Heart left ventricle (tissue), 16 donors: ENCODE measurements at regions not wholly inside any gene's neighbourhood (a gene's known extent, or its start where the extent isn't known, plus 50 kb on each side); places are given as distances from the start of the nearest gene placed in this dataset.

Experiments
- ATAC-seq, 4 donors: fragments of 200-7000 bp; cut with Tn5 transposase; one replicate each; pipeline ENCODE4 v1.9.1; 2020 to 2022; ENCODE audit warnings: moderate library complexity in 4 of 4, mild to moderate bottlenecking in 3 of 4, moderate number of reproducible peaks in 1 of 4
- DNase-seq, 5 donors: peaks; one replicate each; pipeline ENCODE4 v3.0.0-alpha.2; 2020
- H3K27ac ChIP-seq, 12 donors: fragments of 200-600 bp; sonication (generic) in 4 of 12; one replicate each; pipeline versions ENCODE4 v1.5.0 to v1.8.0; 2016 to 2022; ENCODE audit warnings: mild to moderate bottlenecking in 2 of 12
- H3K27me3 ChIP-seq, 9 donors: fragments of 200-600 bp; sonication (generic) in 2 of 9; one replicate each; pipeline versions ENCODE4 v1.5.1 to v1.8.0; 2016 to 2022; ENCODE audit warnings: mild to moderate bottlenecking in 3 of 9
- H3K36me3 ChIP-seq, 9 donors: fragments of 200-600 bp; sonication (generic) in 2 of 9; one replicate each; pipeline versions ENCODE4 v1.5.0 to v1.8.0; 2018 to 2022; ENCODE audit warnings: mild to moderate bottlenecking in 2 of 9
- H3K4me1 ChIP-seq, 12 donors: fragments of 200-600 bp; sonication (generic) in 4 of 12; one replicate each; pipeline versions ENCODE4 v1.5.0 to v1.8.0; 2016 to 2022; ENCODE audit warnings: mild to moderate bottlenecking in 3 of 12
- H3K4me3 ChIP-seq, 12 donors: fragments of 200-600 bp; sonication (generic) in 4 of 12; one replicate each; pipeline versions ENCODE4 v1.5.0 to v1.8.0; 2017 to 2022; ENCODE audit warnings: mild to moderate bottlenecking in 9 of 12, moderate library complexity in 4 of 12
- H3K9me3 ChIP-seq, 12 donors: fragments of 200-600 bp; sonication (generic) in 4 of 12; one replicate each; pipeline versions ENCODE4 v1.5.0 to v1.8.0; 2016 to 2022; ENCODE audit warnings: mild to moderate bottlenecking in 1 of 12
- POLR2A ChIP-seq, 2 donors: fragments of 450-650 bp; IDR thresholded peaks; one replicate each; pipeline ENCODE4 v1.6.1; 2017; ENCODE audit warnings: antibody characterized with exemption in 2 of 2, mild to moderate bottlenecking in 2 of 2, moderate library complexity in 2 of 2
- WGBS, 4 donors: extraction: QIAGEN DNeasy Blood & Tissue Kit in 2 of 4; methylation state at CpG; one replicate each; pipeline versions ENCODE4 v1.1.5 to v1.1.7; 2013 to 2018; 5-methylcytosine and 5-hydroxymethylcytosine counted together
- intact Hi-C, 10 donors: fragments of 100-400 bp; cut with DNase I; formaldehyde crosslinking; loops; one replicate each; pipeline versions ENCODE4 v1.11.1 to v1.14.2; 2022
- TF ChIP-seq, protein P1 (sequence below), 12 donors: fragments of 200-600 bp; sonication (generic) in 4 of 12; IDR thresholded peaks; one replicate each; pipeline versions ENCODE4 v1.5.0 to v1.8.0; 2018 to 2022; ENCODE audit warnings: antibody characterized with exemption in 12 of 12, mild to moderate bottlenecking in 5 of 12
- donor health status: ischemic (EF 13 %, LVEDD 7.1; RV severe dilation, severe dysfunction).
- donor health status: healthy with polysubstance abuse.
- donor health status: DM: no; HTN: yes; CAD: no.
- donor health status: DM: no; HTN: no; CAD: no.
- donor health status: ischemic (EF 25% LVEDD 6.9; RV normal size, moderate dysfunction).
- donor health status: ischemic (EF 25% LVEDD 5.7; RV mildly dilated, moderate dysfunction).
- donor health status: healthy.
- donor health status: DM: yes; HTN: yes; CAD: no.
- donor health status: ischemic (EF 35%, LVEDD 5.7; RV mildly dilated, moderate dysfunction).
- donor health status: nonischemic (EF 11% LVEDD 7.7; RV severe dilation, severe dysfunction).
- donor health status: DM: yes; HTN: yes; CAD: no.
- donor health status: PGD.
- donor health status: ischemic (EF 29% LVEDD 5.4; RV normal size, mild dysfunction).
- donor health status: nonischemic (EF 23%, LVEDD 6.1; RV moderate dilation, normal function).

DNA sequence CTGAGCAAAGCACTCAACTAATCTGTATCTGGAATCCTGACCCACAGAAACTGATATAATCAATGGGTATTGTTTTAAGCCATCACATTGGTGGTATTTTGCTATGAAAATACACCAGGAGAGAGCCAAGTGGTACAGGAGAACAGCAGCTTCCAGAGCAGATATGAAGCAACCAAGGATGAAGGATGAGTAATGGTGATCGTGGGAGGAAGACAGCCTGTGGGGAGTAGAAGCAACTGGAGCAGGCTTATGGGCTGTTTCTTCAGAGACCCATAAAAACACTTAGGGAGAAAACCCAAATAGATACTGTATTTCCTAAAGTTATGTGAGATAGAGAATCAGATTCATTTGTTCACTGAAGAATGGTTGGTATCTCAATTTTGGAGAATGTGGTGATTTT is 330.8 kb downstream of the NUP35 start:
- DNase-seq (no peak), ATAC-seq (no peak)
- TF ChIP-seq POLR2A (IDR thresholded peaks at IDR 0.05) = no peak
- TF ChIP-seq, protein P1, sequence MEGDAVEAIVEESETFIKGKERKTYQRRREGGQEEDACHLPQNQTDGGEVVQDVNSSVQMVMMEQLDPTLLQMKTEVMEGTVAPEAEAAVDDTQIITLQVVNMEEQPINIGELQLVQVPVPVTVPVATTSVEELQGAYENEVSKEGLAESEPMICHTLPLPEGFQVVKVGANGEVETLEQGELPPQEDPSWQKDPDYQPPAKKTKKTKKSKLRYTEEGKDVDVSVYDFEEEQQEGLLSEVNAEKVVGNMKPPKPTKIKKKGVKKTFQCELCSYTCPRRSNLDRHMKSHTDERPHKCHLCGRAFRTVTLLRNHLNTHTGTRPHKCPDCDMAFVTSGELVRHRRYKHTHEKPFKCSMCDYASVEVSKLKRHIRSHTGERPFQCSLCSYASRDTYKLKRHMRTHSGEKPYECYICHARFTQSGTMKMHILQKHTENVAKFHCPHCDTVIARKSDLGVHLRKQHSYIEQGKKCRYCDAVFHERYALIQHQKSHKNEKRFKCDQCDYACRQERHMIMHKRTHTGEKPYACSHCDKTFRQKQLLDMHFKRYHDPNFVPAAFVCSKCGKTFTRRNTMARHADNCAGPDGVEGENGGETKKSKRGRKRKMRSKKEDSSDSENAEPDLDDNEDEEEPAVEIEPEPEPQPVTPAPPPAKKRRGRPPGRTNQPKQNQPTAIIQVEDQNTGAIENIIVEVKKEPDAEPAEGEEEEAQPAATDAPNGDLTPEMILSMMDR (IDR thresholded peaks at IDR 0.05) = no peak
- Histone ChIP-seq H3K27me3 (no peaks in the 10 kb centered on the region), H3K4me3 (no peak overlapping the region), H3K27ac (no peak overlapping the region), H3K4me1 (peaks cover 0 to 9% (median 0%) of the 10 kb centered on the region in 12 donors), H3K36me3 (no peaks in the 10 kb centered on the region), H3K9me3 (no peaks in the 10 kb centered on the region)
- 60 to 89% (median 73%) methylated on average over 1 of the region's 1 CpG for WGBS, 4 donors
- intact Hi-C loops = no loop called here

DNA sequence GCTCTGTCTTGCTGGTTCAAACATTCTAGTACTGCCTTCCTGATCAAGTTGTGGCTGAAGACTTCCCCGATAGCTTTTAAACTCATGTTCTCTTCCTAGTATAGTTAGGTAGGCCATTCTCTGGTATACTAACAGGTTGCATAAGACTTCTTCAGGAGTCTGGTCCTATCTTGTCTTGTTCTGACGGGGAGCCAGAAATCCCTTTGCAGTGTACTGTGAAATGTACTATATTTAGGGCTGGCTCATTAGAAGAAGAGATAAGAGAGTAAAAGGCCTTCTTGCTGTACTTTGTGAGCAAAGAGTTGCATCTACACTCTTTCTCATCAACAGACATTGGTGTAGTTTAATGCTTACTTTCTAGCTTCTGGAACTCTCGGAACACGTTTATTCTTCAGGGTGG is 331.9 kb downstream of the NUP35 start:
- peak; percentile 47 to 93 (median 86) for ATAC-seq

GRCh38 chr2:183458460-183458859 is 334.2 kb downstream of the NUP35 start:
- H3K27me3 ChIP-seq = no peaks in the 10 kb centered on the region
- ATAC-seq (no peak), DNase-seq (no peak)
- H3K9me3 ChIP-seq = peaks cover 0 to 5% (median 0%) of the 10 kb centered on the region in 12 donors
- no peaks in the 10 kb centered on the region for H3K36me3 ChIP-seq
- H3K27ac ChIP-seq = no peak overlapping the region
- WGBS, 4 donors = 68 to 82% (median 74%) methylated on average over 3 of the region's 3 CpGs
- H3K4me3 ChIP-seq = no peak overlapping the region
- peaks cover 0 to 9% (median 0%) of the 10 kb centered on the region in 12 donors for H3K4me1 ChIP-seq
- intact Hi-C loops = no loop called here
- TF ChIP-seq POLR2A (IDR thresholded peaks at IDR 0.05) = no peak
- TF ChIP-seq, protein P1 (IDR thresholded peaks at IDR 0.05) = no peak

More for the DNA sequence above, 331.9 kb downstream of the NUP35 start:
- Histone ChIP-seq H3K9me3 (no peaks in the 10 kb centered on the region), H3K4me3 (no peak overlapping the region), H3K27ac (no peak overlapping the region), H3K36me3 (no peaks in the 10 kb centered on the region), H3K4me1 (peaks cover 0 to 9% (median 0%) of the 10 kb centered on the region in 12 donors), H3K27me3 (no peaks in the 10 kb centered on the region)
- WGBS, 4 donors = 60 to 67% (median 64%) methylated on average over 4 of the region's 4 CpGs
- TF ChIP-seq, protein P1 (IDR thresholded peaks at IDR 0.05) = no peak
- no peak for DNase-seq
- intact Hi-C loops = no loop called here

DNA sequence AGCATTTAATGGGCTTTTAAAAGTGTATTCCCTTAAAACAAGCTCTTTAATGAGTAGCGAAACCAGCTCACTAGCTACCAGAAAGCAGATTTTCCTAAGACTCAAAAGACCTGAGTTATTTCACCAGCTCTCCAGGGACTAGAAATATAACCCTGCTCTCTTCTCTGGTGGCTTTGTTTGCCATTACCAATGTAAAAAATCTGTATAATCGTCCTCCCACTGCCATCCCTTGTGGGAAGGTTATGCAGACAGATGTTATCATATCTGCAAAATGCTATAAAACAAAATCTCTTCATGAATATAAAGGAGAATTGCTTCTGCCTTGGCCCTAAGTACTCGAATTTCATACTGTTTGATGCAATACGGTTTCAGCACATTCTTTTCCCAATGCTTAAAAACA is 335.2 kb downstream of the NUP35 start:
- DNase-seq = no peak
- no peak overlapping the region for H3K27ac ChIP-seq
- intact Hi-C loops = no loop called here
- ATAC-seq = no peak
- H3K4me1 ChIP-seq = peaks cover 0 to 9% (median 0%) of the 10 kb centered on the region in 12 donors
- TF ChIP-seq POLR2A (IDR thresholded peaks at IDR 0.05) = no peak
- TF ChIP-seq, protein P1 (IDR thresholded peaks at IDR 0.05) = no peak
- H3K9me3 ChIP-seq = peaks cover 0 to 5% (median 0%) of the 10 kb centered on the region in 12 donors
- H3K36me3 ChIP-seq = no peaks in the 10 kb centered on the region
- no peak overlapping the region for H3K4me3 ChIP-seq
- WGBS, 4 donors = 71 to 72% (median 71%) methylated on average over 4 of the region's 4 CpGs
- no peaks in the 10 kb centered on the region for H3K27me3 ChIP-seq
